ENCODE measurements at regions not wholly inside any gene's neighbourhood (a gene's known extent, or its start where the extent isn't known, plus 50 kb on each side); places are given as distances from the start of the nearest gene placed in this dataset.

DNA sequence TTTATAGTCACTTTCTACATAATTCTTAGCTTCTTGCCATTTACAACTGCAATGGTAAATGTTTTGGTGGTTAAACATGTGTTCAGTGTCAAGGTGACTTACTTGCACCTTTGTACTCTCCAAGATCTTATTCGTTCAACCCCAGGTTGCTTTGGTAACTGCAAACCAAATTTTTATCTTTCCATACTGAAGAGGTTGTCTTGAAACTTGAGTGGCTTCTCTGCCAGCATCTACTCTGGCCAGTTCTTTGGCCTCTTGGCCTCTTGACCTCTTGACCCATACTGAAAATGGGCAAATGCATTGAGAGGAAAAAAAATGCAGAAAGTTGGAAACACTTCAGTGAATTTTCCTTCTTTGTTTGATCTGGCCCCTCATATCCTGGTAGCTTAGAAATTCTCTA lies 88.0 kb upstream of the LRRC7 start:
- no peak overlapping the region for H3K4me3 ChIP-seq (ENCODE audit: low read length)
- 75 to 96% methylated on average over 1 of the region's 1 CpG for WGBS, 2 experiments (ENCODE audit: insufficient coverage in 1 of 2, insufficient read length in 1 of 2)

DNA sequence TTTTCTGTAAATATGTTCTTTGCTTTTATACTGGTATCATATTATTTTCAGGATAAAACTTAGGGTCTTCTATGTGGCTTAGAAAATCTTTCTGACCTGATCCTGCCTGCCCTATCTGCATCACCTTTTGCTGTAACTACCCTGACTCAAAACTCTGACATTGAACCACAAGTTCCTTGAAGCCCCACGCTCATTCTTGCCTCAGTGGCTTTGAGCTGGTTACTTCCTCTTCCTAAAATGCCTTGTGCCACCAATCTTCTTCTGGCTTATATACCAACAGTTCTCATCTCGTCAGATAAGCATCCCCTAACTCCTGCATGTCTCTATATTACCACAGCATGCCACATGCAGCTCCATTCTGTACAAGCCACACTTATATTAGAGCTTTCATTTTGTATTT lies 84.5 kb upstream of the LRRC7 start:
- Mint-ChIP-seq H3K27ac (no peak overlapping the region), H3K27me3 (ENCODE audit: insufficient read depth) (no peaks in the 10 kb centered on the region), H3K9me3 (peaks cover 7% of the 10 kb centered on the region), H3K36me3 (ENCODE audit: low read depth) (no peaks in the 10 kb centered on the region), H3K4me3 (no peak overlapping the region), H3K4me1 (peaks cover 4% of the 10 kb centered on the region)
- H3K4me1 ChIP-seq (ENCODE audit: control insufficient read depth, insufficient read depth, low read length) = no peaks in the 10 kb centered on the region
- peaks cover 5% of the 10 kb centered on the region for H3K9me3 ChIP-seq (ENCODE audit: control insufficient read depth, low read length)
- H3K36me3 ChIP-seq (ENCODE audit: control insufficient read depth, insufficient read depth, low read length) = no peaks in the 10 kb centered on the region
- H3K27ac ChIP-seq (ENCODE audit: low read depth, low read length) = no peak overlapping the region
- H3K27me3 ChIP-seq (ENCODE audit: control insufficient read depth, insufficient read depth, low read length, poor library complexity, severe bottlenecking) = no peaks in the 10 kb centered on the region
- 73 to 87% methylated on average over 2 of the region's 2 CpGs for WGBS, 2 experiments (ENCODE audit: insufficient coverage in 1 of 2, insufficient read length in 1 of 2)
- H3K9ac ChIP-seq (ENCODE audit: extremely low read depth, low read length, poor library complexity, severe bottlenecking) = no peak overlapping the region
- DNase-seq = no peak
- H3K4me3 ChIP-seq (ENCODE audit: low read length) = no peak overlapping the region
- TF ChIP-seq, protein P1, sequence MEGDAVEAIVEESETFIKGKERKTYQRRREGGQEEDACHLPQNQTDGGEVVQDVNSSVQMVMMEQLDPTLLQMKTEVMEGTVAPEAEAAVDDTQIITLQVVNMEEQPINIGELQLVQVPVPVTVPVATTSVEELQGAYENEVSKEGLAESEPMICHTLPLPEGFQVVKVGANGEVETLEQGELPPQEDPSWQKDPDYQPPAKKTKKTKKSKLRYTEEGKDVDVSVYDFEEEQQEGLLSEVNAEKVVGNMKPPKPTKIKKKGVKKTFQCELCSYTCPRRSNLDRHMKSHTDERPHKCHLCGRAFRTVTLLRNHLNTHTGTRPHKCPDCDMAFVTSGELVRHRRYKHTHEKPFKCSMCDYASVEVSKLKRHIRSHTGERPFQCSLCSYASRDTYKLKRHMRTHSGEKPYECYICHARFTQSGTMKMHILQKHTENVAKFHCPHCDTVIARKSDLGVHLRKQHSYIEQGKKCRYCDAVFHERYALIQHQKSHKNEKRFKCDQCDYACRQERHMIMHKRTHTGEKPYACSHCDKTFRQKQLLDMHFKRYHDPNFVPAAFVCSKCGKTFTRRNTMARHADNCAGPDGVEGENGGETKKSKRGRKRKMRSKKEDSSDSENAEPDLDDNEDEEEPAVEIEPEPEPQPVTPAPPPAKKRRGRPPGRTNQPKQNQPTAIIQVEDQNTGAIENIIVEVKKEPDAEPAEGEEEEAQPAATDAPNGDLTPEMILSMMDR (conservative IDR thresholded peaks at IDR 0.05) = no peak

More for the DNA sequence above, 88.0 kb upstream of the LRRC7 start:
- DNase-seq = no peak
- Histone ChIP-seq H3K27me3 (ENCODE audit: control insufficient read depth, insufficient read depth, low read length, poor library complexity, severe bottlenecking) (no peaks in the 10 kb centered on the region), H3K9me3 (ENCODE audit: control insufficient read depth, low read length) (peaks cover 6% of the 10 kb centered on the region), H3K27ac (ENCODE audit: low read depth, low read length) (no peak overlapping the region), H3K4me1 (ENCODE audit: control insufficient read depth, insufficient read depth, low read length) (peaks cover under 1% of the 10 kb centered on the region), H3K9ac (ENCODE audit: extremely low read depth, low read length, poor library complexity, severe bottlenecking) (no peak overlapping the region), H3K36me3 (ENCODE audit: control insufficient read depth, insufficient read depth, low read length) (no peaks in the 10 kb centered on the region)
- peaks cover 10% of the 10 kb centered on the region for H3K4me1 Mint-ChIP-seq
- H3K27me3 Mint-ChIP-seq (ENCODE audit: insufficient read depth) = no peaks in the 10 kb centered on the region
- peaks cover 4% of the 10 kb centered on the region for H3K9me3 Mint-ChIP-seq
- TF ChIP-seq, protein P1 (conservative IDR thresholded peaks at IDR 0.05) = no peak
- H3K4me3 Mint-ChIP-seq = no peak overlapping the region
- H3K36me3 Mint-ChIP-seq (ENCODE audit: low read depth) = no peaks in the 10 kb centered on the region
- H3K27ac Mint-ChIP-seq = no peak overlapping the region

DNA sequence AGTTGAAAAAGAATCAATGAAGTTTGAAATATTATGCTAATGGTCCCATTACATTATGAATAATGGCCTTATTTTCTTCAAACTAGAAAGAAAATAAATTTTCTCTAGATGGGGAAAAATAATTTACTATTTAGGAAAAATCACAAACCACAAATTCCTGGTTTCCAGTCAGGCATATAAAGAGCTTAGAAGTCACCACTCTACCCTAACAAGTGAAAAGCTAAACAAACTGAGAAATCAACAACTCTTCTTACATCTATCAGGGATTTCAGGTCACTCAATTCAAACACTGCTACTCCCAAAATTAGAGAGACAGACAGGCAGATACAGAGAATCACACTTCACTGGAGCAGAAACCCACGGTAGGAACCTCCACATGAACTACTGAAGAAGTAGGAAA lies 82.1 kb upstream of the LRRC7 start:
- H3K36me3 ChIP-seq (ENCODE audit: control insufficient read depth, insufficient read depth, low read length) = no peaks in the 10 kb centered on the region
- H3K4me1 Mint-ChIP-seq = peaks cover 4% of the 10 kb centered on the region
- H3K36me3 Mint-ChIP-seq (ENCODE audit: low read depth) = no peaks in the 10 kb centered on the region
- TF ChIP-seq, protein P1 (conservative IDR thresholded peaks at IDR 0.05) = no peak
- 83% methylated on average over 1 of the region's 1 CpG; no CpG with 5 or more reads in 1 of the 2 experiments for WGBS, 2 experiments (ENCODE audit: insufficient coverage in 1 of 2, insufficient read length in 1 of 2)
- H3K27ac ChIP-seq (ENCODE audit: low read depth, low read length) = no peak overlapping the region
- H3K4me1 ChIP-seq (ENCODE audit: control insufficient read depth, insufficient read depth, low read length) = no peaks in the 10 kb centered on the region
- H3K27ac Mint-ChIP-seq = no peak overlapping the region
- H3K9ac ChIP-seq (ENCODE audit: extremely low read depth, low read length, poor library complexity, severe bottlenecking) = no peak overlapping the region
- no peak overlapping the region for H3K4me3 Mint-ChIP-seq
- H3K9me3 Mint-ChIP-seq = peaks cover 7% of the 10 kb centered on the region
- H3K4me3 ChIP-seq (ENCODE audit: low read length) = peak overlapping the region; percentile 59
- no peaks in the 10 kb centered on the region for H3K27me3 ChIP-seq (ENCODE audit: control insufficient read depth, insufficient read depth, low read length, poor library complexity, severe bottlenecking)
- DNase-seq = no peak
- H3K9me3 ChIP-seq (ENCODE audit: control insufficient read depth, low read length) = peaks cover 6% of the 10 kb centered on the region
- no peaks in the 10 kb centered on the region for H3K27me3 Mint-ChIP-seq (ENCODE audit: insufficient read depth)

Measured in endodermal cell (in vitro differentiated cells).